HTR-8/SVneo (cell line): ENCODE measurements at regions not wholly inside any gene's neighbourhood (a gene's known extent, or its start where the extent isn't known, plus 50 kb on each side); places are given as distances from the start of the nearest gene placed in this dataset.
A peak's percentile ranks its signal among the peaks of the same experiment; 100 is the strongest.

ENCODE experiments used
- DNase-seq: peaks from one replicate; pipeline ENCODE4 v3.0.0; 2011; ENCODE audit warnings: low spot score, mixed read lengths; ENCODE audit not compliant: insufficient read length
- FAIRE-seq: peaks from 2 replicates; lab custom pipeline; 2011; peaks lifted over from hg19 to GRCh38; lab: Jason Lieb, UNC

DNA sequence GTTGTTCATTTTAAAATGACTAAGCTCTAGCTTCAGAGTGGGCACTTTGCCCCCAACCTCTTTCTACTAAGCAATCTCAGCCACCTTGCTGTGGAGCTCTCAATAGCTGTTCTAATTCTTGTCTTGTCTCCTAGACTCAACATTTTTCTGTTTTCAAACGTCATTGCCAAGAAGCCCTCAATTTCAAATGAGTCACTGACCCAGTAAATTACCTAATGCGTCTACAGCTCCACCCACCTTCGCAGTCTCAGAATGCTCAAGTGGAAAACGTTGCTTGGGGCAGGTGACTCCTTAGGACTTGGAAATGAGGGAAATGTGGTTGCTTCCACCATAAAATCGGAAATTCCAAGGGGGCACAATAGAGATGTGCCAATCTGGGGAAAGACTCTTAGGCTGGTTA lies 59.0 kb downstream of the ING2 start:
- FAIRE-seq, result no peak

GRCh38 chr4:183571350-183571941 lies 66.6 kb downstream of the ING2 start:
- no peak for FAIRE-seq
- DNase-seq, result no peak

More for the DNA sequence above, 59.0 kb downstream of the ING2 start:
- DNase-seq, result peak; percentile 25

- DNase-seq (no peak), FAIRE-seq (no peak)
Measured at GRCh38 chr4:183576701-183577404, 72.0 kb downstream of the ING2 start.

- no peak for FAIRE-seq
Measured at GRCh38 chr4:183580370-183580769, 75.5 kb downstream of the ING2 start.

GRCh38 chr4:183580849-183581248 lies 76.0 kb downstream of the ING2 start:
- FAIRE-seq (no peak), DNase-seq (no peak)

More at GRCh38 chr4:183580370-183580769, 75.5 kb downstream of the ING2 start:
- DNase-seq, result no peak

GRCh38 chr4:183586824-183587223 lies 72.2 kb downstream of the RWDD4 start:
- FAIRE-seq, result no peak
- no peak for DNase-seq

- FAIRE-seq, result peak; percentile 23
- peak; percentile 38 for DNase-seq
Measured at GRCh38 chr4:183588169-183588675, 70.8 kb downstream of the RWDD4 start.

DNA sequence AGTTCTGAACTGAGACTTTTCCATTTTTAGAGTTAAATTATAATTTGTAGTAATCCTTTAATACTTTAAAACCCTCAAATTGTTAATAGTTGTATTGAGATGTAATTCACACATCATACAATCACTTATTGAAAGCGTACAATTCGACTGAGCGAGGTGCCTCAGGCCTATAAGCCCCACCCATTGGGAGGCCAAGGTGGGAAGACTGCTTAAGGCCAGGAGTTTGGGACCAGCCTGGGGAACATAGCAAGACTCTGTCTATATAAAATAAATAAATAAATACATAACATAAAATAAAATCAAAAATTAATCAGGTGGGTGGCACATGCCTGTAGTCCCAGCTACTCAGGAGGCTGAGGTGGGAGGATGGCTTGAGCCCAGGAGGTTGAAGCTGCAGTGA lies 70.3 kb downstream of the RWDD4 start:
- FAIRE-seq, result no peak
- no peak for DNase-seq

GRCh38 chr4:183589461-183590099 lies 69.4 kb downstream of the RWDD4 start:
- no peak for FAIRE-seq
- peak; percentile 29 for DNase-seq
